NCI-H510A (cell line): ENCODE measurements at regions not wholly inside any gene's neighbourhood (a gene's known extent, or its start where the extent isn't known, plus 50 kb on each side); places are given as distances from the start of the nearest gene placed in this dataset.

Experiments
- DNase-seq: peaks from one replicate; lab custom pipeline; 2025; lab: John Stamatoyannopoulos, UW

GRCh38 chr1:75083223-75083622 lies 51.0 kb upstream of the LHX8 start:
- no peak for DNase-seq

GRCh38 chr1:75083848-75084514 lies 50.2 kb upstream of the LHX8 start:
- no peak for DNase-seq
